GM13977 (cell line): ENCODE measurements at regions not wholly inside any gene's neighbourhood (a gene's known extent, or its start where the extent isn't known, plus 50 kb on each side); places are given as distances from the start of the nearest gene placed in this dataset.

ENCODE experiments used
- DNase-seq: peaks from one replicate; pipeline ENCODE4 v3.0.0; 2012; ENCODE audit warnings: low spot score
- CTCF ChIP-seq: IDR thresholded peaks from 2 replicates; pipeline ENCODE4 v1.5.1; 2012; ENCODE audit warnings: mild to moderate bottlenecking, control low read depth; ENCODE audit not compliant: insufficient read depth; ENCODE audit errors: extremely low read depth, missing control alignments
- in situ Hi-C: fragments of 300-500 bp; cut with MboI; formaldehyde crosslinking; loops from one replicate; pipeline ENCODE4 v1.12.0; 2022; ENCODE audit warnings: low sequenced_read_pairs, low pct_unique_long_range_greater_than_20kb, mixed read lengths, inconsistent platforms; ENCODE audit not compliant: unreplicated experiment

- DNase-seq = no peak
- in situ Hi-C loops = no loop called here
- TF ChIP-seq CTCF = no peak
Observed at GRCh38 chr13:40013554-40013953, 358.1 kb downstream of the COG6 start.

- in situ Hi-C loops = no loop called here
- no peak for DNase-seq
- no peak for TF ChIP-seq CTCF
Observed at GRCh38 chr13:40016953-40017660, 361.6 kb downstream of the COG6 start.

GRCh38 chr13:40017662-40018262 lies 362.3 kb downstream of the COG6 start:
- no peak for TF ChIP-seq CTCF
- in situ Hi-C loops = no loop called here
- no peak for DNase-seq

- no peak for TF ChIP-seq CTCF
- DNase-seq = no peak
- in situ Hi-C loops = no loop called here
Observed at GRCh38 chr13:40023595-40024203, 368.2 kb downstream of the COG6 start.

- no peak for DNase-seq
- TF ChIP-seq CTCF = no peak
- in situ Hi-C loops = no loop called here
Observed at GRCh38 chr13:40024204-40024966, 368.9 kb downstream of the COG6 start.

- DNase-seq = no peak
- in situ Hi-C loops = no loop called here
- TF ChIP-seq CTCF = no peak
Observed at GRCh38 chr13:40024967-40025714, 369.7 kb downstream of the COG6 start.
